ENCODE measurements at regions not wholly inside any gene's neighbourhood (a gene's known extent, or its start where the extent isn't known, plus 50 kb on each side); places are given as distances from the start of the nearest gene placed in this dataset.
"Not testable (repeated sequence)": the region's sequence is repeated elsewhere in the genome, so short reads cannot be mapped to it uniquely, and the experiment has no call there.

- not testable (repeated sequence) for TF ChIP-seq SUZ12 (IDR thresholded peaks at IDR 0.05; ENCODE audit: extremely low read depth, insufficient read depth, insufficient read length); ZNF274 (IDR thresholded peaks at IDR 0.05; ENCODE audit: low read depth, low read length)
Observed at GRCh38 chr4:141484298-141484697, 152.1 kb upstream of the IL15 start.

Measured in NT2/D1 (cell line).